Neural progenitor cell (in vitro differentiated cells): ENCODE measurements at regions not wholly inside any gene's neighbourhood (a gene's known extent, or its start where the extent isn't known, plus 50 kb on each side); places are given as distances from the start of the nearest gene placed in this dataset.
A peak's percentile ranks its signal among the peaks of the same experiment; 100 is the strongest.

ENCODE experiments used
- DNase-seq: peaks from one replicate; pipeline ENCODE4 v3.0.0-alpha.2; 2016; ENCODE audit warnings: low spot score
- H2AFZ ChIP-seq: fragments of 200-600 bp; sonication (generic); replicated peaks from 2 replicates; pipeline ENCODE4 v1.6.1; 2016; ENCODE audit warnings: antibody characterized with exemption
- H3F3A ChIP-seq: fragments of 200-600 bp; sonication (generic); 2 replicates; pipeline ENCODE4 v1.6.1; 2016; ENCODE audit warnings: antibody characterized with exemption, low read depth
- H3K27ac ChIP-seq: fragments of 200-600 bp; sonication (generic); 2 replicates; pipeline ENCODE4 v1.5.1; 2016; ENCODE audit warnings: mild to moderate bottlenecking
- H3K27me3 ChIP-seq: fragments of 200-600 bp; sonication (generic); 2 replicates; pipeline ENCODE4 v1.6.1; 2016; ENCODE audit warnings: mild to moderate bottlenecking, moderate library complexity
- H3K36me3 ChIP-seq: fragments of 200-600 bp; sonication (generic); 2 replicates; pipeline ENCODE4 v1.5.1; 2016
- H3K4me1 ChIP-seq: fragments of 200-600 bp; sonication (generic); 2 replicates; pipeline ENCODE4 v1.6.1; 2016; ENCODE audit warnings: mixed run types
- H3K4me2 ChIP-seq: fragments of 200-600 bp; sonication (generic); 2 replicates; pipeline ENCODE4 v1.6.1; 2016
- H3K4me3 ChIP-seq: fragments of 200-600 bp; sonication (generic); 2 replicates; pipeline ENCODE4 v1.5.1; 2016
- H3K79me2 ChIP-seq: fragments of 200-600 bp; sonication (generic); 2 replicates; pipeline ENCODE4 v1.6.1; 2016; ENCODE audit warnings: low read depth
- H3K9ac ChIP-seq: fragments of 200-600 bp; sonication (generic); 2 replicates; pipeline ENCODE4 v1.6.1; 2016
- H3K9me3 ChIP-seq: fragments of 200-600 bp; sonication (generic); 2 replicates; pipeline ENCODE4 v1.5.1; 2016; ENCODE audit warnings: low read depth
- H4K20me1 ChIP-seq: fragments of 200-600 bp; sonication (generic); 2 replicates; pipeline ENCODE4 v1.6.1; 2016; ENCODE audit warnings: low read depth
- H3K27ac Mint-ChIP-seq: 3 replicates; pipeline ENCODE4 v1.8.0; 2021; ENCODE audit warnings: mixed read lengths
- H3K27me3 Mint-ChIP-seq: 2 replicates; pipeline ENCODE4 v1.8.0; 2022; ENCODE audit warnings: low read depth, mild to moderate bottlenecking, inconsistent platforms, moderate library complexity, mixed read lengths; ENCODE audit not compliant: insufficient read depth
- H3K36me3 Mint-ChIP-seq: 3 replicates; pipeline ENCODE4 v1.8.0; 2021; ENCODE audit warnings: mixed read lengths
- H3K4me1 Mint-ChIP-seq: 3 replicates; pipeline ENCODE4 v1.8.0; 2021; ENCODE audit warnings: mixed read lengths
- H3K4me3 Mint-ChIP-seq: 3 replicates; pipeline ENCODE4 v1.8.0; 2021; ENCODE audit warnings: mild to moderate bottlenecking, moderate library complexity, mixed read lengths
- H3K9me3 Mint-ChIP-seq: 3 replicates; pipeline ENCODE4 v1.8.0; 2020; ENCODE audit warnings: mixed read lengths
- EZH2 ChIP-seq: fragments of 200-600 bp; sonication (generic); IDR thresholded peaks from 2 replicates; pipeline ENCODE4 v1.6.1; 2017; ENCODE audit warnings: antibody characterized with exemption, mild to moderate bottlenecking, moderate library complexity
- EZH2phosphoT487 ChIP-seq: fragments of 200-600 bp; sonication (generic); IDR thresholded peaks from 2 replicates; pipeline ENCODE4 v1.6.1; 2017; ENCODE audit warnings: antibody characterized with exemption
- TF ChIP-seq, protein P1 (sequence below): fragments of 200-600 bp; sonication (generic); IDR thresholded peaks from 2 replicates; pipeline ENCODE4 v1.5.1; 2017; ENCODE audit warnings: antibody characterized with exemption, mild to moderate bottlenecking

- no peak for DNase-seq
These were observed 125.0 kb upstream of the PJA1 start for GRCh38 chrX:69290292-69290691.

DNA sequence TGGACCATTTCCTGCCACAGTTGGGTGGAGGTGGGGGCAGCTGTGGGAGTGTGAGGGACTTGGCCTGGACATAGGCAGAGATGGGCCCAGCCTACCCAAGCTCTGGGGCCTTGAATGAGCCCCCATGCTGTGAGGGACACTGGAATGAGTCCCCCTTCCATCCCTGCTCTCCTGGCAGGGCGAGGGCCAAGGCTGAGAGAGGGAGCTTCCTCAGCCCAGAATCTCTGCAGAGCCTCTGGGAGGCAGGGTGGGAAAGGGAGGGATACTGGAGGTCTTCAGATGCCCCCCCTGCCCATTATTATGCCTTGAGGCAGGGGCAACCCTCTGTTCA is 124.5 kb upstream of the PJA1 start:
- Mint-ChIP-seq H3K4me3 (no peak overlapping the region), H3K9me3 (peaks cover 4% of the 10 kb centered on the region), H3K27ac (no peak overlapping the region), H3K27me3 (peaks cover 11% of the 10 kb centered on the region), H3K36me3 (no peaks in the 10 kb centered on the region), H3K4me1 (peaks cover 30% of the 10 kb centered on the region)
- Histone ChIP-seq H3K4me2 (no peak overlapping the region), H3K4me1 (peaks cover 7% of the 10 kb centered on the region), H4K20me1 (no peaks in the 10 kb centered on the region), H3K36me3 (no peaks in the 10 kb centered on the region), H3K27me3 (no peaks in the 10 kb centered on the region), H3K79me2 (no peaks in the 10 kb centered on the region), H2AFZ (no peak overlapping the region), H3K9ac (no peak overlapping the region), H3F3A (peaks cover 4% of the 10 kb centered on the region), H3K27ac (no peak overlapping the region), H3K9me3 (no peaks in the 10 kb centered on the region), H3K4me3 (no peak overlapping the region)
- DNase-seq: no peak
- TF ChIP-seq EZH2: no peak

More at GRCh38 chrX:69290292-69290691, 125.0 kb upstream of the PJA1 start:
- no peak overlapping the region for H2AFZ ChIP-seq
- H3K4me1 ChIP-seq: peaks cover 3% of the 10 kb centered on the region
- no peak overlapping the region for H3K27ac ChIP-seq
- no peaks in the 10 kb centered on the region for H3K79me2 ChIP-seq
- Mint-ChIP-seq H3K4me1 (peaks cover 26% of the 10 kb centered on the region), H3K27me3 (peaks cover 13% of the 10 kb centered on the region), H3K4me3 (no peak overlapping the region), H3K27ac (peak overlapping the region; percentile 66), H3K36me3 (no peaks in the 10 kb centered on the region), H3K9me3 (peaks cover 4% of the 10 kb centered on the region)
- H3F3A ChIP-seq: no peaks in the 10 kb centered on the region
- no peak overlapping the region for H3K4me3 ChIP-seq
- no peak overlapping the region for H3K9ac ChIP-seq
- no peaks in the 10 kb centered on the region for H4K20me1 ChIP-seq
- no peak overlapping the region for H3K4me2 ChIP-seq
- TF ChIP-seq EZH2: no peak
- no peaks in the 10 kb centered on the region for H3K27me3 ChIP-seq
- no peaks in the 10 kb centered on the region for H3K9me3 ChIP-seq
- H3K36me3 ChIP-seq: no peaks in the 10 kb centered on the region

- peaks cover 5% of the 10 kb centered on the region for H3K9me3 Mint-ChIP-seq
- H2AFZ ChIP-seq: no peak overlapping the region
- H3K36me3 ChIP-seq: no peaks in the 10 kb centered on the region
- no peak for TF ChIP-seq EZH2
- TF ChIP-seq, protein P1, sequence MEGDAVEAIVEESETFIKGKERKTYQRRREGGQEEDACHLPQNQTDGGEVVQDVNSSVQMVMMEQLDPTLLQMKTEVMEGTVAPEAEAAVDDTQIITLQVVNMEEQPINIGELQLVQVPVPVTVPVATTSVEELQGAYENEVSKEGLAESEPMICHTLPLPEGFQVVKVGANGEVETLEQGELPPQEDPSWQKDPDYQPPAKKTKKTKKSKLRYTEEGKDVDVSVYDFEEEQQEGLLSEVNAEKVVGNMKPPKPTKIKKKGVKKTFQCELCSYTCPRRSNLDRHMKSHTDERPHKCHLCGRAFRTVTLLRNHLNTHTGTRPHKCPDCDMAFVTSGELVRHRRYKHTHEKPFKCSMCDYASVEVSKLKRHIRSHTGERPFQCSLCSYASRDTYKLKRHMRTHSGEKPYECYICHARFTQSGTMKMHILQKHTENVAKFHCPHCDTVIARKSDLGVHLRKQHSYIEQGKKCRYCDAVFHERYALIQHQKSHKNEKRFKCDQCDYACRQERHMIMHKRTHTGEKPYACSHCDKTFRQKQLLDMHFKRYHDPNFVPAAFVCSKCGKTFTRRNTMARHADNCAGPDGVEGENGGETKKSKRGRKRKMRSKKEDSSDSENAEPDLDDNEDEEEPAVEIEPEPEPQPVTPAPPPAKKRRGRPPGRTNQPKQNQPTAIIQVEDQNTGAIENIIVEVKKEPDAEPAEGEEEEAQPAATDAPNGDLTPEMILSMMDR: no peak
- no peak for TF ChIP-seq EZH2phosphoT487
- peaks cover 11% of the 10 kb centered on the region for H3K27me3 Mint-ChIP-seq
- H3F3A ChIP-seq: peaks cover 4% of the 10 kb centered on the region
- H3K79me2 ChIP-seq: no peaks in the 10 kb centered on the region
- no peaks in the 10 kb centered on the region for H3K27me3 ChIP-seq
- H3K36me3 Mint-ChIP-seq: no peaks in the 10 kb centered on the region
- no peaks in the 10 kb centered on the region for H3K9me3 ChIP-seq
- peaks cover 7% of the 10 kb centered on the region for H3K4me1 ChIP-seq
- no peaks in the 10 kb centered on the region for H4K20me1 ChIP-seq
- H3K27ac Mint-ChIP-seq: peak overlapping the region; percentile 72
- peak overlapping the region; percentile 27 for H3K4me3 Mint-ChIP-seq
- no peak overlapping the region for H3K27ac ChIP-seq
- H3K4me1 Mint-ChIP-seq: peaks cover 34% of the 10 kb centered on the region
- DNase-seq: no peak
- H3K4me3 ChIP-seq: no peak overlapping the region
- no peak overlapping the region for H3K4me2 ChIP-seq
- no peak overlapping the region for H3K9ac ChIP-seq
These were observed 124.0 kb upstream of the PJA1 start for GRCh38 chrX:69289046-69289792.

- H3K27ac ChIP-seq: no peak overlapping the region
- Mint-ChIP-seq H3K27me3 (peaks cover 6% of the 10 kb centered on the region), H3K27ac (no peak overlapping the region), H3K4me3 (peak overlapping the region; percentile 43), H3K9me3 (peaks cover 4% of the 10 kb centered on the region), H3K36me3 (no peaks in the 10 kb centered on the region), H3K4me1 (peaks cover 38% of the 10 kb centered on the region)
- no peaks in the 10 kb centered on the region for H4K20me1 ChIP-seq
- no peaks in the 10 kb centered on the region for H3K9me3 ChIP-seq
- peaks cover 4% of the 10 kb centered on the region for H3F3A ChIP-seq
- H3K4me3 ChIP-seq: no peak overlapping the region
- H3K9ac ChIP-seq: no peak overlapping the region
- no peaks in the 10 kb centered on the region for H3K79me2 ChIP-seq
- no peaks in the 10 kb centered on the region for H3K27me3 ChIP-seq
- H2AFZ ChIP-seq: no peak overlapping the region
- no peaks in the 10 kb centered on the region for H3K36me3 ChIP-seq
- no peak for TF ChIP-seq EZH2
- TF ChIP-seq, protein P1: no peak
- TF ChIP-seq EZH2phosphoT487: no peak
- no peak for DNase-seq
- H3K4me1 ChIP-seq: peaks cover 7% of the 10 kb centered on the region
- no peak overlapping the region for H3K4me2 ChIP-seq
These were observed 121.8 kb upstream of the PJA1 start for GRCh38 chrX:69287095-69287494.
